GM18907 (cell line): ENCODE measurements at regions not wholly inside any gene's neighbourhood (a gene's known extent, or its start where the extent isn't known, plus 50 kb on each side); places are given as distances from the start of the nearest gene placed in this dataset.
"Not testable (repeated sequence)": the region's sequence is repeated elsewhere in the genome, so short reads cannot be mapped to it uniquely, and the experiment has no call there.

Experiments
- ATAC-seq: cut with Tn5 transposase; IDR thresholded peaks from one replicate; pipeline ENCODE4 v1.9.1; 2021; ENCODE audit warnings: mild to moderate bottlenecking, moderate library complexity; ENCODE audit not compliant: unreplicated experiment

DNA sequence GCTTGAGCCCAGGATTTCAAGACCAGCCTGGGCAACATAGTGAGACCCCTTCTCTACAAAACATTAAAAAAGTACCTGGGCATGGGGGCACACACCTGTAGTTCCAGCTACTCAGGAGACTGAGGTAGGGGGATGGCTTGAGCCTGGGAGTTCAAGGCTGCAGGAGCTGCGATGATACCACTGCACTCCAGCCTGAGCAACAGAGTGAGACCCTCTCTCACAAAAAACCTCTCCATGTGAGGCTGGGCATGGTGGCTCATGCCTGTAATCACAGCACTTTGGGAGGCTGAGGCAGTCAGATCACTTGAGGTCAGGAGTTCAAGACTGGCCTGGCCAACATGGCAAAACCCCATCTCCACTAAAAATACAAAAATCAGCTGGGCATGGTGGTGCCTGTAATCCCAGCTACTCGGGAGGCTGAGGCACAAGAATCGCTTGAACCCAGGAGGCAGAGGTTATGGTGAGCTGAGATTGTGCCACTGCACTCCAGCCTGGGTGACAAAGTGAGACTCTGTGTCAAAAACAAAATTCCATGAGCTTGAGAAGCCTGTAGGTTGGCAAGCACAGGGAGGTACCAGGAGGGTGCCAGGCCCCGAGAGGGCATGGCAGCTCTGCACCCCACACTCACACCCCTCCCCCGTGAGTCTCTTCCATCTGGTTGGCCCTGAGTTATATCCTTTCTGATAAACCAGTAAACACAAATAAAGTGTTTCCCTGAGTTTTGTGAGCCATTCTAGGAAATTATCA lies 88.8 kb downstream of the KCNJ18 start:
- ATAC-seq: not testable (repeated sequence)

DNA sequence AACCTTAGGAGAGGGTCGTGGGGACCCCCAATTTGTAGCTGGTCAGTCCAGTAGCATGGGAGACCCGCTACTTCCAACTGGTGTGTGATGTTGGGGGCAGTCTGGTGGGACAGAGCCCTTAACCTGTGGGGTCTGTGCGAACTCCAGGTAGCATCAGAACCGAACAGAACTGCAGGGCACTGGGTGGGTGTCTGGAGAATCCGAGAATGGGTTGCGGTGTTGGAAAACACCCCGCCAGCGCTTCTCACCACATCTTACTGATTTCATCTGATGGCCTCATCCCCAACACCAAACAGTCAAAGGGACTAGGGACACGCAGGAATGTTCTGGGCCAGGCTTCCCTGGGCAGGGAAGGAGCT lies 89.3 kb downstream of the KCNJ18 start:
- ATAC-seq: not testable (repeated sequence)

DNA sequence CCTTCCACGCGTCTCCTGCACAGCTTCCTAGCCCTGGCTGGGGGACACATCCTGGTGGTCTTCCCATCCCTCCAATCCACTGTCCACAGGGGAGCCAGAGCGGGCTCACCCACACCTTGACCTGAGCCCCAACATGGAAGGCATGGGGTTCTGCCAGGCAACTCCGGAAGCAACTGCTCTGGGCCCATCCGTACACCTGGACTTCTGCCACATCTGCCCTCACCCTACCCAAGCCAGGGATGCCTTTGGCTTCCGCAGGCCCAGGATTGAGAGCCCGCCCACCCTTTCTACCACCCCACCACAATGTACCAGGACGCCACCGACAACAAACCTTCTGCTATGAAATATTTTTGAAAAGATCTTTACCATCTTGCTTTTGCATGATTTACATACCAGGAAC lies 89.8 kb downstream of the KCNJ18 start:
- not testable (repeated sequence) for ATAC-seq

DNA sequence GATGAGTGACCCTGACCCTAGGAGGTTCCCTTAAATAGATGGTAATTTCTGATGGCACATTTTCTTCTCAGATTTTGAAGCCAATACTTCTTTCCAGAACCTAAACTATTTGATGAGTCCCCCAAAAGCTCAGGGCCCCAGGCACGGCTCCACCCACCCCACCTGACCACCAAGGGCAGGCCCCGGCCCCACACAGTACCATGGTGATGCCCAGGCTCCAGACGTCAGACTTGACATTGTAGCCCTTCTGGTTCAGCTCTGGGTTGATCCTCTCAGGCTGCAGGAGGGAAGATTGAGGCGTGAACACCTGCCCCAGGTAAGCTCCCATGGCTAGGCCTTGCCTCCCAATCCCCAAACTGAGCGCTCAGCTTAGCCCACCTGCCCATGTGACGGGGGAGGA lies 90.3 kb downstream of the KCNJ18 start:
- not testable (repeated sequence) for ATAC-seq

DNA sequence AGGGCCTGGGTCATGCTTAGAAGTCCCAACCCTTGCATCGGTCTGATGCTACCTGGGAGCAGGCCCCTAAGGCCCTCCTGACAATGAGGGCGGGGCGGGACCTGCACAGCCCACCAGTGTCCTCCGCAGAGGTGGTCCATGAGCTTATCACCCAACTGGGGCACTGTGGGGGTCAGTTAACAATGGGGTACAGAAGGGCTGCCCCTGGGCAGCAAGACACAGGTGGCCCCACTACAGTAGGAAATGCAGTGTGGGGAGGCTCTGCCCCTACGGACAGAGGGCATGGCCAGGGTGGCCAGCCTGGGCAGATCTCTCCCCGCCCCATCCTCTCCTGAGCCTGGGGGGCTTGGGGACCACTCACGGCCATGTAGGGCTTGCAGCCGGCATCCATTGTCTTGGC lies 90.7 kb downstream of the KCNJ18 start:
- not testable (repeated sequence) for ATAC-seq

DNA sequence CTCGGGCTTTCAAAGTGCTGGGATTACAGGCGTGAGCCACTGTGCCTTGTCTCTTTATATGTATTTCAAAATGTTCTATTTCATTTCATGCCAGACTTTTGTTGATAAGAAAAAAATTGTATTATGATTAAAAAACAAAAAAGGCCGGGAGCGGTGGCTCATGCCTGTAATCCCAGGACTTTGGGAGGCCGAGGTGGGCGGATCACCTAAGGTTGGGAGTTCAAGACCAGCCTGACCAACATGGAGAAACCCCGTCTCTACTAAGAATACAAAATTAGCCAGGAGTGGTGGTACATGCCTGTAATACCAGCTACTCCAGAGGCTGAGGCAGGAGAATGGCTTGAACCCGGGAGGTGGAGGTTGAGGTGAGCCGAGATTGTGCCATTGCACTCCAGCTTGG lies 121.9 kb downstream of the KCNJ18 start:
- not testable (repeated sequence) for ATAC-seq

DNA sequence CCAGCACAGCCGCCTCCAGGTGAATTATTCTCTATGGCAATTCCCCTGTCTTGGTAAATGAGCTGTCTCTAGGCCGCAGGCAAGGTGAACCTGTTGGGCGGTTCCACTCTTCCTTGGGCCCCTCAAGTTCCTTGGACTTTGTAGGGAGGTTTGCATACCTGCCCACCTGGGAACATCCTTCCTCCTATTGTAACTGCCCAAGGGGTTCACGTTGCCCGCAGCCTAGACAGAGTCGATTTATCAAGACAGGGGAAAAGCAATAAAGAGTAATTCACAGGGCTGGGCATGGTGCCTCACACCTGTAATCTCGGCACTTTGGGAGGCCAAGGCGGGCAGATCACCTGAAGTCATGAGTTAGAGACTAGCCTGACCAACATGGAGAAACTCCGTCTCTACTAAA lies 122.5 kb downstream of the KCNJ18 start:
- no peak for ATAC-seq

DNA sequence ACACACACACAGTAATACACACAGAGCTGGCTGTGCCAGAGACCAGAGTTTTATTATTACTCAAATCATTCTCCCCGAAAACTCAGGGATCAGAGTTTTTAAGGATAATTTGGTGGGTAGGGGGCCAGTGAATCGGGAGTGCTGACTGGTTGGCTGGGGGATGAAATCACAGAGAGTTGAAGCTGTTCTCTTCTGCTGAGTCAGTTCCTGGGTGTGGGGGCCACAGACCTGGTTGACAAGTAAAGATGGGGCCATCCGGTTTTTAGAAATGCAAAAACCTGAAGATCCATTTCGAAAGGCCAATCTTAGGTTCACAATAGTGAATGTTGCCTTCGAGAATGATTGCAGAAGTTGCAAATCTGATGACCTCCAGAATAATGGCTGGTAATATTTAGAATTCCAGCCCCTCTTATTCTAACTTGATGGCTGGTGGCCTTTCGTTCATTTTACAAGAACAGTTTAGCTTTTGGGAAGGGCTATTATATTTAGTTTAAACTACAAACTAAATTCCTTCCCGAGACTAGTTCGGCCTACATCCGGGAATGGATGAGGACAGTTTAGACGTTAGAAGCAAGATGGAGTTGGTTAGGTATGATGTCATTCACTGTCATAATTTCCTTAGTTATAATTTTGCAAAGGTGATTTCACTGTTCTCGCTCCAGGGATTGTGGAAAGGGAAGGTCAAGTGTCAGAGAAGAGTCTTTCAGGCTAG lies 123.2 kb downstream of the KCNJ18 start:
- ATAC-seq: no peak

DNA sequence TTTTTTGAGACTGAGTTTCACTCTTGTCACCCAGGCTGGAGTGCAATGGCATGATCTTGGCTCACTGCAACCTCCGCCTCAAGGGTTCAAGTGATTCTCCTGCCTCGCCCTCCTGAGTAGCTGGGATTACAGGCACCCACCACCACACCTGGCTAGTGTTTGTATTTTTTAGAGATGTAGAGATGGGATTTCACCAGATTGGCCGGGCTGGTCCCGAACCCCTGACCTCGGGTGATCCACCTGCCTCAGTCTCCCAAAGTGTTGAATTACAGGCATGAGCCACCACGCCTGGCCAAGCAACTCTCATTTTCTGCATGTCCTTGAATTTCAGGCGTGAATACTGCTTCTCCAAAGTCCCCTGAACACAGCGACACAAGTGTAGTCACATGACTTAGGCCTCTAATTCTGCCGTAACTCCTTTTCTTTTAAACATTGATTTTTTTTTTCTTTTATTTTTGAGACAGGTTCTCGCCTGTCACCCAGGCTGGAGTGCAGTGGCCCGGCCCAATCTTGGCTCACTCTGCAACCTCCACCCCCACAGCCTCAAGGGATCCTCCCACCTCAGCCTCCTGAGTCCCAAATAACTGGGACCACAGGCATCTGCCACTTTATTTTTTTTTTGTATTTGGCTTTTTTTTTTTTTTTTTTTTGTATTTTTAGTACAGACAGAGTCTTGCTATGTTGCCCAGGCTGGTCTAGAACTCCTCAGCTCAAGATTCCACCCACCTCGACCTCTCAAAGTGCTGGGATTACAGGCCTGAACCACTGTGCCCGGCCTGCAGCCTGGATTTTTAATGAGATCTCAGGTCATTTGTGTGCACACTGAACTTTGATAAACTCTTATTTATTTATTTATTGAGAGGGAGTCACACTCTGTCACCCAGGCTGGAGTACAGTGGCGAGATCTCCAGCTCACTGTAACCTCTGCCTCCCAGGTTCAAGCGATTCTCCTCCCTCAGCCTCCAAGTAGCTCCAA lies 124.6 kb downstream of the KCNJ18 start:
- ATAC-seq: no peak

DNA sequence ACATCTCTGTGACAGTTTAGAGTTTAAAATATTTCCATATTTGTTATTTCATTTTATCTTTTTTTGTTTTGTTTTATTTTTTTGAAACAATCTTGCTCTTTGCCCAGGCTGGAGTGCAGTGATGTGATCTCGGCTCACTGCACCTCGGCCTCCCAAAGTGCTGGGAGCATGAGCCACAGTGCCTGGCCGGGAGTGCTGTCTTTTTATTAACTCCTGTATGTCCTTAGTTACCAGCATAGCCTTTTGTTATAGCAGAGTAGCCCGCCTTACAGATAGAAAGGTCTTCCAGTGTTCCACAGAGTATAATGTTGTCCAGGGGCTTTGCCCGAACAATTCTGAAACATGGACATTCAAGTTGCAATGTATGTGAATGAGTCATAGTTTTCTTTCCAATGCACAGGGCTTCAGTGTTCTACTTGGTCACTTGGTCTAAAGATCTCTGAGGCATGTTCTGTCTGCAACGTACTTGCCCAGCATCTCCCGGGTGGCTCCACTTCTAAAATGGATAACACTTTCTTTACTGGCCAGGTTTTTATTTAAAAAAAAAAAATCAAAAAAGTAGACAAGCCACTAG lies 125.6 kb downstream of the KCNJ18 start:
- no peak for ATAC-seq

DNA sequence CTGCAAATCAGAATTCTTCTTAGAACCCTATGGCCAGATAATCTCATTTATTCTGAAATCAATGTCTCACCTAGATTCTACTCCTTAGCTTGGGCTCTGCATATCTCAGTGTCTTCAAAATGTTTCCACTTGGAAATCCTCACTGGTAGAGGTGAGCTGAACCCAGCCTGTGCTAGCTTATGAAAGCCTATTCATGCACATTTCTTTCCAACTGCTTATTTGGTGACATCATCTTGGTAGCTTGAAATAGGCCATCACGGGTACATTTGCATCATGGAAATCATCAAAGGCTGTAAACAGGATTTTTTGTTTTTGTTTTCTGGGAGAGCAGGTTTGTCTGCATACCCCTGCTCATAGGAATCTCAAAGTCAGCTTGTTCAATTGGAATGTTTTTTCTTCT lies 130.8 kb downstream of the KCNJ18 start:
- ATAC-seq: no peak

DNA sequence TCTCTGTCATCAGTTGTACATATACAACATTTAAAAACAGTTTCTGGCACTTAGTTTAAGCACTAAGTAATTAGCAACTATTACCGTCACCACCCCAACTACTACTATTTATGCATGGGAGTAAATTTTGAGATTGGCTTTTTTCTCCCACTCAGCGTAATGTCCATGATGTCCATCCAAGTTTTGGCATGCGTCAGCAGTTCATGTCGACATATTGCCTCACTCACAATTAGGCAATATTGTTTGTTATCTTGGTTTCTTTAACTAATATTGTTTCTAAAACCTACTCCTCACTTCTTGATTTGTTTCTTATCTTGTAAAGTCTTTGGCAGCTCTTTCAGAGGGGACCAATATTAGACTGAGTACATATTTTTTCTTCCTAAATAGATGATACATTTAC lies 131.3 kb downstream of the KCNJ18 start:
- no peak for ATAC-seq

DNA sequence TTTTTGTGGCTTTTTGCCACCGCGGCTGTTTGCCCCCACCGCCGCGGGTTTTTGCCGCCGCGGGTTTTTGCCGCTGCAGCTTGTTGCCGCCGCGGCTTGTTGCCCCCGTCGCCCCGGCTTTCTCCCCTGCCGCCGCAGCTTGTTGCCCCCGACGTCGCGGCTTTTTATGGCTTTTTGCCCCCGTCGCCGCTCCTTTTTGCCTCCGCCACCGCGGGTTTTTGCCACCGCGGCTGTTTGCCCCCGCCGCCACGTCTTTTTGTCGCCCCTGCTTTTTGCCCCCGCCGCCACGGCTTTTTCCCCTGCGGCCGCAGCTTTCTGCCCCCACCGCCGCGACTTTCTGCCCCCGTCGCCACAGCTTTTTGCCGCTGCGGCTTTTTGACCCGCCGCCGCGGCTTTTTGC lies 149.5 kb downstream of the KCNJ18 start:
- no peak for ATAC-seq

DNA sequence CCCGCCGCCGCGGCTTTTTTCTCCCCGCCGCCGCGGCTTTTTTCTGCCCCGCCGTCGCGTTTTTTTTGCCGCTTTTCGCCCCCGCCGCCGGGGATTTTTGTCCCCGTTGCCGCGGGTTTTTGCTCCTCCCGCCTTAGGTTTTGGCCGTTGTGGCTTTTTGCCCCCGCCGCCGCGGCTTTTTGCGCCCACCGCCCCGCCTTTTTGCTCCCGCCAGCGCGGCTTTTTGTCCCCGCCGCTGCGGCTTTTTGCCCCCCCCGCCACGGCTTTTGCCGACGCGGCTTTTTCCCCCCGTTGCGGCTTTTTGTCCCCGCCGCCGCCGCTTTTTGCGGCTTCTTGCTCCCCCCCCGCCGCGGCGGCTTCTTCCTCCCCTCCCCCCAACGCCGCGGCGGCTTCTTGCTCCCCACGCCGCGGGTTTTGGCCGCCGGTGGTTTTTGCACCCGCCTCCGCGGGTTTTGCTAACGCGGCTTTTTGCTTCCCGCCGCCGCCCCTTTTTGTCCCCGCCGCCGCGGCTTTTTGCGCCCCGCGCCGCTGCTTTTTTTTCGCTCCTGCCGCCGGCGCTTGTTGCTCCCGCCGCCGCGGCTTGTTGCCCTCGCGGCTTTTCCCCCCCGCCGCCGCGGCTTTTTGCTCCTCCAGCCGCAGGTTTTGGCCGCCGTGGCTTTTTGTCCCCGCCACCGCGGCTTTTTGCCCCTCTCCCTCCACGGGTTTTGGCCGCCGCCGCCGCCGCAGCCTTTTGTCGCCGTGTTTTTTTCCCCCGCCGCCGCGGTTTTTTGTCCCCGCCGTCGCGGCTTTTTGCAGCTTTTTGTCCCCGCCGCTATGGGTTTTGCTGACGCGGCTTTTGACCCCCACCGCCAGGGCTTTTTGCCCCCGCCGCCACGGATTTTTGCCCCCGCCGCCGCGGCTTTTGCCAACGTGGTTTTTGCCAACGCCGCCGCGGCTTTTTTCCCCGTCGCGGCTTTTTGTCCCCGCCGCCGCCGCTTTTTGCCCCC lies 150.3 kb downstream of the KCNJ18 start:
- no peak for ATAC-seq

DNA sequence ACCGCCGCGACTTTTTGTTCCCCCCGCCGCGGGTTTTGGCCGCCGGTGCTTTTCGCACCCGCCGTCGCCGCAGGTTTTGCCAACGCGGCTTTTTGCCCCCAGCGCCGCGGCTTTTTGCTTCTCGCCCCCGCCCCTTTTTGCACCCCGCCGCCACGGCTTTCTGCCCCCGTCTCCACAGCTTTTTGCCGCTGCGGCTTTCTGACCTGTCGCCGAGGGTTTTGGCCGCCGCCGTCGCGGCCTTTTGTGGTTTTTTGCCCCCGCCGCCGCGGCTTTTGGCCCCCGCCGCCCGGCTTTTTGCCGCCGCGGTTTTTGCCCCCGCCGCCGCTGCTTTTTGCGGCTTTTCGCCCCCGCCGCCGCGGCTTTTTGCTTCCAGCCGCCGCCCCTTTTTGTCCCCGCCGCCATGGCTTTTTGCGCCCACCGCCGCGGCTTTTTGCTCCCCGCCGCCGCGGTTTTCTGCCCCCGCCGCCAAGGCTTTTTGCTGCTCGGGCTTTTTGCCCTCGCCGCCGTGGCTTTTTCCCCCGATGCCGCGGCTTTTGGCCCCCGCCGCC lies 151.1 kb downstream of the KCNJ18 start:
- ATAC-seq: no peak

DNA sequence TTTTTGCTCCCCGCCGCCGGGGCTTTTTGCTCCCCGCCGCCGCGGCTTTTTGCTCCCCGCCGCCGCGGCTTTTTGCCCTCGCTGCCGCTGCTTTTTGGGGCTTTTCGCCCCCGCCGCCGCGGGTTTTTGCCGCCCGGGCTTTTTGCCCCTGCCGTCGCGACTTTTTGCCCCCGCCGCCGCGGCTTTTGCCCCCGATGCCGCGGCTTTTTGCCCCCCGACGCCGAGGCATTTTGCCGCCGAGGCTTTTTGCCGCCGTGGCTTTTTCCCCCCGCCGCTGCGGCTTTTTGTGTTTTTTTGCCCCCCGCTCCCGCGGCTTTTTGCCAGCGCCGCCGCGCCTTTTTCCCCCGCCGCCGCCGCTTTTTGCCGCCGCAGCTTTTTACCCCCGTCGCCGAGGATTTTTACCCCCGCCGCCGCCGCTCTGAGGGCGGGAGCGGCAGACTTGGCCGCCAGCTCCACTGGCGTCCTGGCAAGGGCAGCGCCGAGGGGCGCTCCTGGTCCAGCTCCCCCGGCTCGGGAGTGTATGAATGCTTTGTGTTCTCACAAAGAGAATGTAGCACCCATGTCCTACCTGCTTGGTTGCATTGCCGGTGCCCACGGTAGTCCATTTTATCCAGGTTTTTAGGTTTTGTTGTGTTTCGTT lies 151.7 kb downstream of the KCNJ18 start:
- no peak for ATAC-seq

DNA sequence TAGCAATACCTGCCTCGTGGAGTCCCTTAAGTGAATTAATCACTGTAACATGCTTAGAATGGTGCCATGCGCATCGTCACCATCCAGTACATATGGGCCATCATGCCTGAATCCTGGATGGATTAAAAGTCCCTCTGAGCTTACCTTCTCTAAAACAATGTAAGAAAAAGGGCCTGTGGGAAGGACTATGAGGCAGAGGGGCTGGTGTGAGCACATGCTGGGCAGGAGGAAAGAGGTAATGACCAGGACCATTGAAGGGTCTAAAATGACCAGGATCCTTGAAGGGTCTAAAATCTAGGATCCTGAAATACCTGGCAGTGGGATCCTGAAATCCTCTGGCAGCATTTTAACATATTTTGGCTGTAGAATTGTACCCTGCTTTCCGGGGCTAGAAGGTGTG lies 156.2 kb downstream of the KCNJ18 start:
- not testable (repeated sequence) for ATAC-seq

DNA sequence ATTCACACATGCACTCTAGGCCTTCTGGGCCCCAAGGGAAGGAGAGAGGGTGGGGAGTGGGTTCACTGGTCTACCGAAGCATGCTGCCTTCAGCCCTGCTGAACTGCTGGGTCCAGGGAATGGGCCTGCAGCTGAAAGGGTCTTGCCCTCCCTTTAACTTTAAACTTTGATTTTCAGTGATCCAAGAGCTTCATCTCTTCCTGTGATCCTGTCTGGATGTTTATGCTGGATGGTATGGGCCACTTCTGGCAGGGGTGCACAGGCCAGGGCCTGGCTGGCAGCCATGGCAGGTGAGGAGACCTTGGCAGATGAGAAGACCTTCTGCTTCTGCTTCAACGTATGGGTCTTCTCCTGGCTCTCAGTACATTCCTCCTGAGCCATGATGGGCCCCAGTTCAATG lies 156.7 kb downstream of the KCNJ18 start:
- ATAC-seq: not testable (repeated sequence)

DNA sequence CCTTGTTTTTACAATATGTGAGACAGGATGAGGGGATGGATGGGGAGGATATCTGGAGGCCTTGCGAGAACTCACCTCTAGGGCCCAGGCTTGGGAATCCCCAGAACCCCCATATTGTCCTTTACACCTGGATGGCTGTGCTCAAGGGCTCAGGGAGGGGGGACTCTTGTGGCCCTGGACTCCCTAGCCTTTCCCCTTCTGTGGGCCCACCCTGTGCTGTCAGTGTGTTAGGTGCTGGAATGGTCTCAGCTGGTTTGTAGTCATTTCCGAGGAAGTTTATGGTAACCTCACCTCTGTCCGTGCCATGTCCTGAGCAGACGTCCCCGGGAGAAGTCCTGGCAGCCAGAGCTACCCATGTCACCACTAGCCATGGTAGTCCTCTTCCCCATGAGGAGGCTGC lies 158.3 kb downstream of the KCNJ18 start:
- not testable (repeated sequence) for ATAC-seq
